Fibroblast of lung (primary cell): ENCODE measurements at regions not wholly inside any gene's neighbourhood (a gene's known extent, or its start where the extent isn't known, plus 50 kb on each side); places are given as distances from the start of the nearest gene placed in this dataset.

Experiments used
- DNase-seq, 2 donors: peaks; one replicate each; pipeline versions ENCODE4 v3.0.0 to v3.0.0-alpha.2; 2010; ENCODE audit warnings: low read depth in 2 of 2
- H2AFZ ChIP-seq: 2 replicates; pipeline ENCODE4 v1.5.1; 2012; ENCODE audit warnings: low read length, control low read depth, inconsistent platforms
- H3K27ac ChIP-seq: 2 replicates; pipeline ENCODE4 v1.5.1; 2011; ENCODE audit warnings: low read length, control low read depth; ENCODE audit not compliant: insufficient read depth
- H3K27me3 ChIP-seq: 2 replicates; pipeline ENCODE4 v1.5.1; 2011; ENCODE audit warnings: mild to moderate bottlenecking, low read length; ENCODE audit not compliant: control insufficient read depth, insufficient read depth
- H3K36me3 ChIP-seq: 2 replicates; pipeline ENCODE4 v1.5.1; 2011; ENCODE audit warnings: low read length; ENCODE audit not compliant: control insufficient read depth, insufficient read depth
- H3K4me1 ChIP-seq: 2 replicates; pipeline ENCODE4 v1.5.1; 2011; ENCODE audit warnings: low read length; ENCODE audit not compliant: control insufficient read depth, insufficient read depth; ENCODE audit errors: extremely low read depth
- H3K4me2 ChIP-seq: 2 replicates; pipeline ENCODE4 v1.5.1; 2011; ENCODE audit warnings: low read length, control low read depth; ENCODE audit not compliant: insufficient read depth; ENCODE audit errors: extremely low read depth
- H3K4me3 ChIP-seq, 4 experiments: fragments of 200-600 bp in 1 of 4; sonication (generic) in 1 of 4; replicated peaks in 1 of 4; 2 replicates each; pipeline ENCODE4 v1.5.1; 2011 to 2016; ENCODE audit warnings: low read length in 4 of 4, low read depth in 3 of 4, mild to moderate bottlenecking in 3 of 4, control low read depth in 2 of 4, inconsistent platforms in 1 of 4, mixed read lengths in 1 of 4; ENCODE audit not compliant: insufficient read depth in 1 of 4; ENCODE audit errors: control extremely low read depth in 1 of 4
- H3K79me2 ChIP-seq: 2 replicates; pipeline ENCODE4 v1.5.1; 2012; ENCODE audit warnings: mild to moderate bottlenecking, low read length, inconsistent platforms; ENCODE audit not compliant: control insufficient read depth, insufficient read depth
- H3K9ac ChIP-seq: 2 replicates; pipeline ENCODE4 v1.5.1; 2011; ENCODE audit warnings: mild to moderate bottlenecking, low read length, control low read depth; ENCODE audit not compliant: insufficient read depth
- H3K9me3 ChIP-seq: 2 replicates; pipeline ENCODE4 v1.5.1; 2012; ENCODE audit warnings: low read depth, low read length; ENCODE audit not compliant: control insufficient read depth, insufficient read depth
- H4K20me1 ChIP-seq: 2 replicates; pipeline ENCODE4 v1.5.1; 2011; ENCODE audit warnings: low read length; ENCODE audit not compliant: control insufficient read depth, insufficient read depth; ENCODE audit errors: extremely low read depth
- CTCF ChIP-seq, 2 donors: IDR thresholded peaks in 1 of 2; conservative IDR thresholded peaks in 1 of 2; 1 replicate in 1 of 2; 2 replicates in 1 of 2; pipeline ENCODE4 v1.5.1; 2011 to 2012; ENCODE audit warnings: low read length in 2 of 2, control low read depth in 1 of 2, inconsistent platforms in 1 of 2, low read depth in 1 of 2, mild to moderate bottlenecking in 1 of 2
- EZH2 ChIP-seq: IDR thresholded peaks from 2 replicates; pipeline ENCODE4 v1.5.1; 2012; ENCODE audit warnings: low read length, control low read depth, mild to moderate bottlenecking; ENCODE audit errors: missing control alignments

DNA sequence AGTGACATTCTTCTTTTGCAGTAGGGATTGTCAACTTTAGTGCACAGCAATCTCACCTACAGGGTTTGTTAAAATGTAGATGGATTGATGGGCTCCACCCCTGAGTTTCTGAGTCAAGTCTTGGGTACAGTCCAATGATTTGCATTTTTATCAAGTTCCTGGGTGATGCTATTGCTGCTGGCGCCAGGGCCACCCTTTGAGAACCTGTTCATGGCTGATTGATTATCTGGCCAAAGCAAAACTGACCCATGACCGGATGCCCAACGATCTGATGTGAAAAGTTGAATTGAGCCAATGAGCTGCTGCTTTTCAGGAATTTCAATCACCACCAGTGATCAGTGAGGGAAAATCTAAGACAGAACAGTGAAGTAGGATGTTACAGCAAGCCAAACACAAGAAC lies 675.3 kb downstream of the TMEM182 start:
- Histone ChIP-seq H3K27ac (no peak overlapping the region), H2AFZ (no peak overlapping the region), H3K4me1 (no peaks in the 10 kb centered on the region), H4K20me1 (peaks cover 1% of the 10 kb centered on the region), H3K36me3 (no peaks in the 10 kb centered on the region), H3K9ac (no peak overlapping the region), H3K79me2 (no peaks in the 10 kb centered on the region), H3K4me2 (no peak overlapping the region), H3K4me3 (no peak overlapping the region), H3K27me3 (no peaks in the 10 kb centered on the region), H3K9me3 (no peaks in the 10 kb centered on the region)
- TF ChIP-seq CTCF (conservative IDR thresholded peaks at IDR 0.05 in 1 of 2, IDR thresholded peaks at IDR 0.05 in 1 of 2; ENCODE audit: low read depth in 1 of 2, low read length in 2 of 2) = no peak
- no peak for TF ChIP-seq EZH2
- no peak for DNase-seq

DNA sequence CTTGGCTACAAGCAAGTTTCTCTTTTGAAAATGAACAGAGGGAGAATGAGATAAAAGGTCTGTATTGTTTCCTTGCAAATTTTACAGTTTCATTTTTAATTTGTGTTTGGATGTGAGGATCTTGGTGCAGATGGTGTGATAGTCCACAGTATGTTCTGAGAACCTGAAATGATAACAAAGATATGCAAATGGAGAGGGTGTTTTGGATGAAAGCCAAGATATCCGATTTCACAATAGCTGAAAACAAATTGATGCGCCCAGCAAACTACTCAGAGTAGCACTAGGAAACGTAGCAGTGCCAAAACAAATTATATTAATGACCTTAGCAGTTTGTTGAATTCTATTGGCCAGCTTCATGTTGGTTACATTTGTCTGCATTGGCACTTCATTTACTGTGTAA lies 683.5 kb downstream of the TMEM182 start:
- no peak overlapping the region for H2AFZ ChIP-seq
- H3K9me3 ChIP-seq = no peaks in the 10 kb centered on the region
- no peak for DNase-seq
- H3K27me3 ChIP-seq = no peaks in the 10 kb centered on the region
- no peak overlapping the region for H3K27ac ChIP-seq
- no peaks in the 10 kb centered on the region for H3K4me1 ChIP-seq
- TF ChIP-seq CTCF (conservative IDR thresholded peaks at IDR 0.05 in 1 of 2, IDR thresholded peaks at IDR 0.05 in 1 of 2; ENCODE audit: low read depth in 1 of 2, low read length in 2 of 2) = no peak
- TF ChIP-seq EZH2 = no peak
- H3K4me3 ChIP-seq = no peak overlapping the region
- no peaks in the 10 kb centered on the region for H3K79me2 ChIP-seq
- no peak overlapping the region for H3K9ac ChIP-seq
- no peaks in the 10 kb centered on the region for H4K20me1 ChIP-seq
- H3K4me2 ChIP-seq = no peak overlapping the region
- H3K36me3 ChIP-seq = no peaks in the 10 kb centered on the region

DNA sequence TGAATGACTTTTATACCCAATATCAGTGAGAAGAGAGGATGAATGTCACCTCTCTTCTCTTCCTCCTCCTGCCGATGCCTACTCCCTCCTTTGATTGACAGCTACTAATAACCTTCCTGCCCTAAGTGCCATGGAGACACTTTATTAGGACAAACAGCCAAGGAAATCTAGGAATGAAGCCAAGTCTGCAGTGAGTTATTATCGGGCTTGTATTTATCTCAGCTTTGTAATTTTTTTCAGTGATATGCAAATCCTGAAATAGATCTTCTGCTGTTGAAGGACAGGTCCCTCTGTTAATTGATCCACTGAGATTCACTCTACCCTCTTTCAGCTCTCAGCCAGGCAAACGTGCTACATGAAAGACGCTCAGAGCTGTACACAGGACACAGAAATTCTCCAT lies 686.7 kb downstream of the TMEM182 start:
- H3K27ac ChIP-seq = no peak overlapping the region

More for the DNA sequence above, 686.7 kb downstream of the TMEM182 start:
- no peaks in the 10 kb centered on the region for H3K9me3 ChIP-seq
- H3K79me2 ChIP-seq = no peaks in the 10 kb centered on the region
- no peak overlapping the region for H3K4me2 ChIP-seq
- no peak overlapping the region for H3K9ac ChIP-seq
- H4K20me1 ChIP-seq = no peaks in the 10 kb centered on the region
- no peaks in the 10 kb centered on the region for H3K36me3 ChIP-seq
- no peak for TF ChIP-seq EZH2
- no peak for TF ChIP-seq CTCF (conservative IDR thresholded peaks at IDR 0.05 in 1 of 2, IDR thresholded peaks at IDR 0.05 in 1 of 2; ENCODE audit: low read depth in 1 of 2, low read length in 2 of 2)
- no peak overlapping the region for H3K4me3 ChIP-seq
- H2AFZ ChIP-seq = no peak overlapping the region
- H3K27me3 ChIP-seq = no peaks in the 10 kb centered on the region
- H3K4me1 ChIP-seq = no peaks in the 10 kb centered on the region
- no peak for DNase-seq
